AG09309 (cell line): ENCODE measurements at regions not wholly inside any gene's neighbourhood (a gene's known extent, or its start where the extent isn't known, plus 50 kb on each side); places are given as distances from the start of the nearest gene placed in this dataset.
"Not testable (repeated sequence)": the region's sequence is repeated elsewhere in the genome, so short reads cannot be mapped to it uniquely, and the experiment has no call there.

Experiments
- DNase-seq: peaks from one replicate; pipeline ENCODE4 v3.0.0-alpha.2; 2010; ENCODE audit warnings: low read depth
- H3K4me3 ChIP-seq: 2 replicates; pipeline ENCODE4 v1.5.1; 2011; ENCODE audit warnings: mild to moderate bottlenecking, low read depth, low read length, moderate library complexity; ENCODE audit not compliant: control insufficient read depth
- CTCF ChIP-seq: IDR thresholded peaks from 2 replicates; pipeline ENCODE4 v1.5.1; 2011; ENCODE audit warnings: mild to moderate bottlenecking, low read depth, low read length, inconsistent platforms; ENCODE audit not compliant: insufficient read depth, control insufficient read depth; ENCODE audit errors: missing control alignments

DNA sequence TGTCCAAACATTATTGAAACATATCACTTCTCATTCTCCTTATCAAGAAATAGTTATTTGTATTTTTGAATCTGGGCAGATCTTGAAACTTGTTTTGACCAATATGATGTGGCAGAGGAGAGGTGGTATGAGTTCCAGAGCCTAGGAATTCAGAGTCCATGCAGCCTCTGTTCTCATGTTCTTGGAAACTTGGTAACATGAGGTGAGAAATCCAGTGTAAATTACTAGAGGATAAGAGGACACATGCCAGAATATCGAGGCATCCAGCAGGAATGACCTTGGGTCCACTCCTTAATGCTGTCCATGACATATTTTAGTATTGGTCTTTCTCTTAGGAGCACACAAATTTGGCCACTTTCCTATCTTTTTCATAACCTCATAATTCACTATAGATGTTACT, 1374.6 kb downstream of the FSCB start:
- no peak for TF ChIP-seq CTCF
- DNase-seq = no peak

DNA sequence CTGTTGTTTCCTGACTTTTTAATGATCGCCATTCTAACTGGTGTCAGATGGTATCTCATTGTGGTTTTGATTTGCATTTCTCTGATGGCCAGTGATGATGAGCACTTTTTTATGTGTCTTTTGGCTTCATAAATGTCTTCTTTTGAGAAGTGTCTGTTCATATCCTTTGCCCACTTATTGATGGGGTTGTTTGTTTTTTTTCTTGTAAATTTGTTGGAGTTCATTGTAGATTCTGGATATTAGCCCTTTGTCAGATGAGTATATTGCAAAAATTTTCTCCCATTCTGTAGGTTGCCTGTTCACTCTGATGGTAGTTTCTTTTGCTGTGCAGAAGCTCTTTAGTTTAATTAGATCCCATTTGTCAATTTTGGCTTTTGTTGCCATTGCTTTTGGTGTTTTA, 1378.7 kb downstream of the FSCB start:
- not testable (repeated sequence) for DNase-seq, H3K4me3 ChIP-seq

More for the DNA sequence above, 1374.6 kb downstream of the FSCB start:
- H3K4me3 ChIP-seq = no peak overlapping the region

DNA sequence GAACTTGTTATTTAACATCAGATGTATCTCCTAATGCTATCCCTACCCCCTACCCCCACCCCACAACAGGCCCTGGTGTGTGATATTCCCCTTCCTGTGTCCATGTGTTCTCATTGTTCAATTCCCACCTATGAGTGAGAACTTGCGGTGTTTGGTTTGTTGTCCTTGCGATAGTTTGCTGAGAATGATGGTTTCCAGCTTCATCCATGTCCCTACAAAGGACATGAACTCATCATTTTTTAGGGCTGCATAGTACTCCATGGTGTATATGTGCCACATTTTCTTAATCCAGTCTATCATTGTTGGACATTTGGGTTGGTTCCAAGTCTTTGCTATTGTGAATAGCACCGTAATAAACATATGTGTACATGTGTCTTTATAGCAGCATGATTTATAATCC, 1379.2 kb downstream of the FSCB start:
- not testable (repeated sequence) for DNase-seq, H3K4me3 ChIP-seq

DNA sequence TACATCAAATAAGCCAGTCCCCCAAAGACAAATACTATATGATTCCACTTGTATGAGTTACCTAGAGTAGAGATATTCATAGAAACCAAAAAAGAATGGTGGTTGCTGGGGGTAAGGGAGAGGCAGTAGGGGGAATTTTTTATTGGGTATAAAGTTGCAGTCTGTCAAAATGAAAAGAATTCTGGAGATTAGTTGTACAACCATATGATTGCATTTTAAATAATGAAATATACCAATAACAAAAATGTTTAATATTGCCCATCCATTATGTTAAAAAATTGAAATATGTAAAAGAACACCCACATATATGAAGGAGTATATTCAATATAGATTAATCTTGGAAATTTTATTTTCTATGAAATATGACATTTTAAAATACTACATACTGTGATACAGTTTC, 1383.5 kb downstream of the FSCB start:
- no peak for DNase-seq
- TF ChIP-seq CTCF = no peak
- H3K4me3 ChIP-seq = no peak overlapping the region

GRCh38 chr14:43119672-43120071, 1387.4 kb downstream of the FSCB start:
- no peak overlapping the region for H3K4me3 ChIP-seq
- no peak for TF ChIP-seq CTCF
- DNase-seq = no peak

DNA sequence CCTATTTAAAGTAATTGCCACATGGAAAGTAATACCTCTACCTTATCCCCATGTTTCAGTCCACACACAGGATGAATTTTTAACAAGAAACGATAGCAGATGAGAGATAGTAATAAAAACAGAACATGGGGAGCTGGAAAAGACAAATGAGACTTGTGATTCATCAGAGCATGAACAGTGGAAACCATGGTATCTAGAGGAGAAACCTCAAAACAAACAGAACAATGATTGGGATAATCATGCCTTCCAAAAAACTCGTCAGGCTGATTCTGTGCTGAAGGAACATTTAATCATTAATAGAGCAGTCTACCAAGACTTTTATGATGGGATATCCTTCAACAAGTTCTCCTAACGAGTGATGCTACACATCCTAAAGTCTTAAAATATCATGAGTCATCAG, 1390.7 kb downstream of the FSCB start:
- DNase-seq = no peak
- no peak overlapping the region for H3K4me3 ChIP-seq
- no peak for TF ChIP-seq CTCF

DNA sequence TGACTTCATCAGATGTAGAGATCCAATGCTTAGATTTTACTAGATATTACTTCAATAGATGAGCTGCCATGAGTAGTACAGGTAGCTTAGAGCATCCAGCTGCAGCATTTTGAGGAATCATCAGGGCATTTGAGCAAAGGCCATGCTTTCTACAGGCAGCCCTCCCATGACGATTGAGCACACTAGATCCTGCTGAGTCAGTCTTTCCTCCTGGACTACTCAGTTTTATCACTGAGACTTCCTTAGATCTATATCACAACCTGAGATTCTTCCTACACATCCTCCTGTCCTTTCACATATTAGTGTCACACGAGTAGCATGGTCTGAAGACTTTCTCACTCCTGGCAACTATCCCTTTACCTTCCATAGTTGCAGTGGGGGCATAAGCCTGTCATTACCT, 1401.8 kb downstream of the FSCB start:
- no peak for TF ChIP-seq CTCF

GRCh38 chr14:43090380-43090779, 1416.7 kb downstream of the FSCB start:
- TF ChIP-seq CTCF = no peak
- no peak overlapping the region for H3K4me3 ChIP-seq
- DNase-seq = no peak

More for the DNA sequence above, 1401.8 kb downstream of the FSCB start:
- no peak overlapping the region for H3K4me3 ChIP-seq
- DNase-seq = no peak
